Prostate gland (tissue), 2 donors: ENCODE measurements at regions not wholly inside any gene's neighbourhood (a gene's known extent, or its start where the extent isn't known, plus 50 kb on each side); places are given as distances from the start of the nearest gene placed in this dataset.

Source experiments
- DNase-seq: peaks from one replicate; pipeline ENCODE4 v3.0.0-alpha.2; 2019; ENCODE audit warnings: low spot score
- H3K27ac ChIP-seq, 2 donors: fragments of 200-600 bp; sonication (generic); 2 replicates each; pipeline ENCODE4 v1.5.1; 2017 to 2019
- H3K27me3 ChIP-seq: fragments of 200-600 bp; sonication (generic); replicated peaks from 2 replicates; pipeline ENCODE4 v1.5.1; 2019; ENCODE audit not compliant: insufficient read depth
- H3K36me3 ChIP-seq, 2 donors: fragments of 200-600 bp; sonication (generic); 1 replicate in 1 of 2; 2 replicates in 1 of 2; pipeline versions ENCODE4 v1.5.1 to v1.8.1; 2017 to 2019
- H3K4me1 ChIP-seq: fragments of 200-600 bp; sonication (generic); replicated peaks from 2 replicates; pipeline ENCODE4 v1.5.1; 2019
- H3K4me3 ChIP-seq, 2 donors: fragments of 200-600 bp; sonication (generic); 2 replicates each; pipeline ENCODE4 v1.5.1; 2017 to 2019
- H3K9me3 ChIP-seq: fragments of 200-600 bp; sonication (generic); 2 replicates; pipeline ENCODE4 v1.5.1; 2017
- POLR2A ChIP-seq: fragments of 450-650 bp; IDR thresholded peaks from one replicate; pipeline ENCODE4 v1.6.1; 2016; ENCODE audit warnings: antibody characterized with exemption, mild to moderate bottlenecking
- POLR2AphosphoS5 ChIP-seq: sonication (generic); formaldehyde crosslinking; IDR thresholded peaks from one replicate; pipeline ENCODE4 v1.6.1; 2017; ENCODE audit warnings: antibody characterized with exemption
- WGBS: methylation state at CpG from one replicate; pipeline ENCODE4 v1.1.5; 2018; 5-methylcytosine and 5-hydroxymethylcytosine counted together
- intact Hi-C: fragments of 100-400 bp; cut with DNase I; formaldehyde crosslinking; loops from one replicate; pipeline ENCODE4 v1.14.2; 2022
- TF ChIP-seq, protein P1 (sequence below), 4 experiments: fragments of 200-600 bp in 2 of 4; fragments of 450-650 bp in 2 of 4; sonication (generic) in 2 of 4; IDR thresholded peaks; 1 replicate in 3 of 4; 2 replicates in 1 of 4; pipeline ENCODE4 v1.5.1; 2016 to 2019; ENCODE audit warnings: antibody characterized with exemption in 4 of 4, mild to moderate bottlenecking in 2 of 4, moderate library complexity in 2 of 4

DNA sequence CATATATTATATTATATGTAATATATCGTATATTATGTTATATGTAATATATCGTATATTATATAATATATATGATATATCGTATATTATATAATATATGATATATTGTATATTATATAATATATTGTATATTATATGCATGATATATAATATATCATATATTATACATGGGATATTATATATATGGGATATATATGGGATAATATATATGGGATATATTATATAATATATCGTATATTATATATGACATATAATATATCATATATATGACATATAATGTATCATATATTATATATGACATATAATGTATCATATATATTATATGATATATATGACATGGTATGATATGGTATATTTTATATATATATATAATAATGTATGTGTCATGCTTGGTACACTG, 79.5 kb upstream of the CALM2 start:
- H3K27me3 ChIP-seq = no peaks in the 10 kb centered on the region
- H3K36me3 ChIP-seq = no peaks in the 10 kb centered on the region
- no peaks in the 10 kb centered on the region for H3K4me1 ChIP-seq
- intact Hi-C loops = no loop called here
- no peak overlapping the region for H3K27ac ChIP-seq
- DNase-seq = no peak
- no peak overlapping the region for H3K4me3 ChIP-seq
- no peaks in the 10 kb centered on the region for H3K9me3 ChIP-seq
- WGBS = 70% methylated on average over 1 of the region's 4 CpGs
- TF ChIP-seq, protein P1, sequence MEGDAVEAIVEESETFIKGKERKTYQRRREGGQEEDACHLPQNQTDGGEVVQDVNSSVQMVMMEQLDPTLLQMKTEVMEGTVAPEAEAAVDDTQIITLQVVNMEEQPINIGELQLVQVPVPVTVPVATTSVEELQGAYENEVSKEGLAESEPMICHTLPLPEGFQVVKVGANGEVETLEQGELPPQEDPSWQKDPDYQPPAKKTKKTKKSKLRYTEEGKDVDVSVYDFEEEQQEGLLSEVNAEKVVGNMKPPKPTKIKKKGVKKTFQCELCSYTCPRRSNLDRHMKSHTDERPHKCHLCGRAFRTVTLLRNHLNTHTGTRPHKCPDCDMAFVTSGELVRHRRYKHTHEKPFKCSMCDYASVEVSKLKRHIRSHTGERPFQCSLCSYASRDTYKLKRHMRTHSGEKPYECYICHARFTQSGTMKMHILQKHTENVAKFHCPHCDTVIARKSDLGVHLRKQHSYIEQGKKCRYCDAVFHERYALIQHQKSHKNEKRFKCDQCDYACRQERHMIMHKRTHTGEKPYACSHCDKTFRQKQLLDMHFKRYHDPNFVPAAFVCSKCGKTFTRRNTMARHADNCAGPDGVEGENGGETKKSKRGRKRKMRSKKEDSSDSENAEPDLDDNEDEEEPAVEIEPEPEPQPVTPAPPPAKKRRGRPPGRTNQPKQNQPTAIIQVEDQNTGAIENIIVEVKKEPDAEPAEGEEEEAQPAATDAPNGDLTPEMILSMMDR (IDR thresholded peaks at IDR 0.05) = no peak
- TF ChIP-seq POLR2A (no peak), POLR2AphosphoS5 (no peak)

GRCh38 chr2:47254464-47254863, 78.2 kb upstream of the CALM2 start:
- intact Hi-C loops = no loop called here
- no peaks in the 10 kb centered on the region for H3K9me3 ChIP-seq
- no peaks in the 10 kb centered on the region for H3K4me1 ChIP-seq
- TF ChIP-seq, protein P1 (IDR thresholded peaks at IDR 0.05) = no peak
- TF ChIP-seq POLR2A (no peak), POLR2AphosphoS5 (no peak)
- H3K27ac ChIP-seq = no peak overlapping the region
- no peak for DNase-seq
- H3K36me3 ChIP-seq = no peaks in the 10 kb centered on the region
- 85% methylated on average over 5 of the region's 5 CpGs for WGBS
- no peak overlapping the region for H3K4me3 ChIP-seq
- no peaks in the 10 kb centered on the region for H3K27me3 ChIP-seq

DNA sequence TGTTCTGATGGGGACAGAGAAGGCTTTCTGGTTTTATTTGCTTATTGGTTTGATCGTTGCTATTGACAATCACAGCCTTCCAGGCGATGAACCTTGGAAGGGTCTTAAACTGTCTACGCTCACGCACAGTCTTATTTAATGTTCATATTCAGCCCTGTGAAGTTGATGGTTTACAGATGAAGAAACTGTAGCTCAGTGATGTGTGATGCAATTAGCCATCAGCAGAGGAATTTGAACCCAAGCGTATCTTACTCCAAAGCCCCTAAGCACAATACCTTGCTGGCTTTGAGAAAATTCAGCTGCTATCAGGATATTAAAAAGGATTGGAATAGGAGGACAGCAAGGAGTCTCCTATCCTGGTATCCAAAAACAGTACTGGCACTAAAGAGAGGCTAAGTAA, 77.1 kb upstream of the CALM2 start:
- WGBS = 98% methylated on average over 5 of the region's 5 CpGs
- H3K27ac ChIP-seq = no peak overlapping the region
- intact Hi-C loops = no loop called here
- TF ChIP-seq POLR2AphosphoS5 (no peak), POLR2A (no peak)
- TF ChIP-seq, protein P1 (IDR thresholded peaks at IDR 0.05) = no peak
- no peak for DNase-seq
- no peaks in the 10 kb centered on the region for H3K9me3 ChIP-seq
- no peaks in the 10 kb centered on the region for H3K4me1 ChIP-seq
- H3K4me3 ChIP-seq = no peak overlapping the region
- H3K36me3 ChIP-seq = no peaks in the 10 kb centered on the region
- H3K27me3 ChIP-seq = no peaks in the 10 kb centered on the region

DNA sequence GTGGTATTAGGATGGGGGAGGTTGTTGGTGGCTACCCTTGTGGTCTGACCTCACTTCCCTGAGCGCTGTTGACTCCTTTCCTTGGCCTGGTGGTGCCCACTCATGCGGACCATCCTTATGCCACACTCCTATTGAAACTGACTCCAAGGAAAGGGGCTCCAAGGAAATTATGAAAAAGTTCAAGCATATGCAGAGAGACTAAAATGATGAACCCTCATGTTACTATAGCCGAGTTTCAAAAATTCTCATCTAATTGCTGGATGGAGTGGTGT, 75.0 kb upstream of the CALM2 start:
- no peaks in the 10 kb centered on the region for H3K9me3 ChIP-seq
- H3K27me3 ChIP-seq = no peaks in the 10 kb centered on the region
- no peak for DNase-seq
- no peaks in the 10 kb centered on the region for H3K4me1 ChIP-seq
- TF ChIP-seq POLR2AphosphoS5 = no peak
- TF ChIP-seq, protein P1 (IDR thresholded peaks at IDR 0.05) = no peak
- no peak for TF ChIP-seq POLR2A
- 80% methylated on average over 3 of the region's 3 CpGs for WGBS
- no peak overlapping the region for H3K4me3 ChIP-seq
- H3K27ac ChIP-seq = no peak overlapping the region
- no peaks in the 10 kb centered on the region for H3K36me3 ChIP-seq
- intact Hi-C loops = no loop called here

DNA sequence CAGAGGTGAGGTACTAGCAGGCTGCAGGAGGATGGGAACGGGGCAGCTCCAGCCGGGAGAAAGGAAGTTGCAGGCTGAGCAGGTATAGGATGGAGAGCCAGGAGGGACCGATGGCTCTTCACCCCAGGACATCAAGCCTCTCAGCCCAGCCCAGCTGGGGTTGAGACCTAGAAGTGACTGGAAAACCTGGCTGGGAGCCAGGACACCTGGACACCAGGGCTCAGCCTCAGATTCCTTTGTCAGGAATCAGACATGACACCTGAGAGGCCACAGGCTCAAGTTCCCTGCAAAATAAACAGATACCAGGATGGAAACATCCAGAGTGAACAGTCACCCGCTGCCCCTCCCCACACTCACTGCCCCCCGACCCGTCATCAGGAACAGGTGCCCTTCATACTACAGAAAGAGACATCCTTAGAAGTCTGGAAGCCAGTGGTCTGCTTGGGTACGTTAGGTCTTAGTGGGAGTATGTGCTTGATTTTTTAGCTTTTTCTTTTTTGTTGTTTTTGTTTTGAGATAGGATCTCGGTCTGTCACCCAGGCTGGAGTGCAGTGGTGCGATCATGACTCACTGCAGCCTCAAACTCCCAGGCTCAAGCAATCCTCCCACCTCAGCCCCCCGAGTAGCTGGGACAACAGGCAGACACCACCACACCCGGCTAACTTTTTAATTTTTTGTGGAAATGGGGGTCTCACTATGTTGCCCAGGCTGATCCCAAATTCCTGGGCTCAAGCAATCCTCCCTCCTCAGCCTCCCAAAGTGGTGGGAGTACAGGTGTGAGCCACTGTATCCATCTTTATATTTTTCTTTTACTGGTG, 74.5 kb upstream of the CALM2 start:
- H3K9me3 ChIP-seq = no peaks in the 10 kb centered on the region
- 67% methylated on average over 11 of the region's 11 CpGs for WGBS
- no peaks in the 10 kb centered on the region for H3K27me3 ChIP-seq
- DNase-seq = no peak
- intact Hi-C loops = no loop called here
- H3K4me3 ChIP-seq = no peak overlapping the region
- H3K27ac ChIP-seq = no peak overlapping the region
- TF ChIP-seq POLR2AphosphoS5 = no peak
- no peak for TF ChIP-seq POLR2A
- TF ChIP-seq, protein P1 (IDR thresholded peaks at IDR 0.05) = no peak
- no peaks in the 10 kb centered on the region for H3K36me3 ChIP-seq
- no peaks in the 10 kb centered on the region for H3K4me1 ChIP-seq
